ENCODE measurements at regions not wholly inside any gene's neighbourhood (a gene's known extent, or its start where the extent isn't known, plus 50 kb on each side); places are given as distances from the start of the nearest gene placed in this dataset.

DNA sequence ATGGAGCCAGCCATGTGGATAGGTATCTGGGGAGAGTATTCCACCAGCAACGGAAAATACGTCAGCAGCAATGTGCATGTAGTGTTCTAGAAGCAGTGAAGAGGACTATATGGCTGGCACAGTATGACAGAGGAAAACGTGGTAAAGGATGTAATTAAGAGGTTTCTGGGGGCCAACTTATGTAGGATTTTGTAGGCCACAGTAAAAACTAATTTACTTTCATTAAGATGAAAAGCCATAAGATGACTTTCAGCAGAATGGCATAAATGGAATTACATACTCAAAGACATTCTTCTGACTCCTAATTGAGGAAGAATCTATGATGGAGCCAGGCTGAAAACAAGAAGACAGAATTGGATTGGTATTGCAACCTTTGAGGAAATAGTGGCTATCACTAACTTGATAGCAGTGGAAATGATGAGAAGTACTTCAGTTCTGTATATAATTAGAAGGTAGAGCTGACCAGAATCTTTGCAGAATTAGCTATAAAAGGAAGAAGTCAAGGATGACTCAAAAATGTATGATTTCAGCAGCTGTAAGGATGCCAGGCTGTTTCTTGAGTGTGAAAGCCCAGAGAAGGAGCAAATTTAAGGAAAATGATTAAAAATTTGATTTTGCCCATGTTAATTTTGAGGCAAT, 156.7 kb downstream of the MBL2 start:
- Histone ChIP-seq H3K27me3 (replicated peaks in 1 of 2; ENCODE audit: control insufficient read depth in 2 of 2, extremely low read depth in 1 of 2, insufficient read depth in 2 of 2, low read length in 1 of 2) (no peaks in the 10 kb centered on the region), H3K27ac (ENCODE audit: low read length) (no peak overlapping the region), H3K4me3 (ENCODE audit: control insufficient read depth in 1 of 2, extremely low read depth in 1 of 2, low read length in 1 of 2) (no peak overlapping the region), H3K4me1 (ENCODE audit: control insufficient read depth in 1 of 2, extremely low read depth in 1 of 2, insufficient read depth in 2 of 2, low read length in 2 of 2) (no peaks in the 10 kb centered on the region), H3K9me3 (no peaks in the 10 kb centered on the region), H3K36me3 (ENCODE audit: control insufficient read depth in 2 of 2, extremely low read depth in 1 of 2, insufficient read depth in 1 of 2, low read length in 1 of 2) (no peaks in the 10 kb centered on the region)
- H3K4me3 Mint-ChIP-seq, result no peak overlapping the region
- 94% methylated on average over 2 of the region's 3 CpGs for WGBS (ENCODE audit: insufficient coverage)
- no peaks in the 10 kb centered on the region for H3K36me3 Mint-ChIP-seq
- H3K9me3 Mint-ChIP-seq, result peaks cover 0 to 5% (median 0%) of the 10 kb centered on the region in 3 donors
- POLR2A ChIA-PET, result no interaction called here
- H3K27ac Mint-ChIP-seq, result no peak overlapping the region
- H3K4me1 Mint-ChIP-seq, result no peaks in the 10 kb centered on the region
- no peaks in the 10 kb centered on the region for H3K27me3 Mint-ChIP-seq
- ATAC-seq (replicated peaks in 1 of 4) (no peak), DNase-seq (no peak)
- CTCF ChIA-PET, result no interaction called here

DNA sequence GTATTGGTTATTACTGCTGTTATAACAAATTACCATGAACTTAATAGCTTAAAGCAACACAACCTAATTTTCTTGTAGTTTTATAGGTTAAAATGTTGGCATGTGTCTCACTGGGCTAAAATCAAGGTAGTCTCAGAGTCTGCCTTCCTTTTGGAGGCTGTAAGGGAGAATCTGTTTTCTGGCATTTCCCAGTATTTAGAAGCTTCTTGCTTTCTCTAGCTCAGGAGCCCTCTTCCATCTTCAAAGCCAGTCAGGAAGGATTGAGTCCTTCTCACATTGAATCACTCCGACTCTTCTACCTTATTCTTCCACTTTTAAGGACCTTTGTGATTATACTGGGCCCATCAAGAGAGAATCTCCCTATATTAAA, 156.2 kb downstream of the MBL2 start:
- Histone ChIP-seq H3K4me1 (ENCODE audit: control insufficient read depth in 1 of 2, extremely low read depth in 1 of 2, insufficient read depth in 2 of 2, low read length in 2 of 2) (no peaks in the 10 kb centered on the region), H3K27ac (ENCODE audit: low read length) (no peak overlapping the region)
- CTCF ChIA-PET, result no interaction called here

GRCh38 chr10:52617346-52617745, 155.2 kb downstream of the MBL2 start:
- Mint-ChIP-seq H3K4me3 (no peak overlapping the region), H3K27me3 (no peaks in the 10 kb centered on the region), H3K36me3 (no peaks in the 10 kb centered on the region), H3K9me3 (peaks cover 0 to 5% (median 0%) of the 10 kb centered on the region in 3 donors), H3K27ac (no peak overlapping the region), H3K4me1 (no peaks in the 10 kb centered on the region)
- Histone ChIP-seq H3K36me3 (ENCODE audit: control insufficient read depth in 2 of 2, extremely low read depth in 1 of 2, insufficient read depth in 1 of 2, low read length in 1 of 2) (no peaks in the 10 kb centered on the region), H3K9me3 (no peaks in the 10 kb centered on the region), H3K27me3 (replicated peaks in 1 of 2; ENCODE audit: control insufficient read depth in 2 of 2, extremely low read depth in 1 of 2, insufficient read depth in 2 of 2, low read length in 1 of 2) (no peaks in the 10 kb centered on the region), H3K27ac (ENCODE audit: low read length) (no peak overlapping the region), H3K4me1 (ENCODE audit: control insufficient read depth in 1 of 2, extremely low read depth in 1 of 2, insufficient read depth in 2 of 2, low read length in 2 of 2) (no peaks in the 10 kb centered on the region), H3K4me3 (ENCODE audit: control insufficient read depth in 1 of 2, extremely low read depth in 1 of 2, low read length in 1 of 2) (no peak overlapping the region)
- ATAC-seq (replicated peaks in 1 of 4) (no peak), DNase-seq (no peak)
- no CpG with 5 or more reads among the region's 1 CpG for WGBS (ENCODE audit: insufficient coverage)
- POLR2A ChIA-PET, result interaction anchor here in 1 of 2 donors (0.6 kb wide), 1 partner anchor 83 kb away, joined by 3 read pairs; no protein-coding TSS in a partner anchor
- CTCF ChIA-PET, result no interaction called here

More for the DNA sequence above, 156.2 kb downstream of the MBL2 start:
- Histone ChIP-seq H3K27me3 (replicated peaks in 1 of 2; ENCODE audit: control insufficient read depth in 2 of 2, extremely low read depth in 1 of 2, insufficient read depth in 2 of 2, low read length in 1 of 2) (no peaks in the 10 kb centered on the region), H3K9me3 (no peaks in the 10 kb centered on the region), H3K36me3 (ENCODE audit: control insufficient read depth in 2 of 2, extremely low read depth in 1 of 2, insufficient read depth in 1 of 2, low read length in 1 of 2) (no peaks in the 10 kb centered on the region), H3K4me3 (ENCODE audit: control insufficient read depth in 1 of 2, extremely low read depth in 1 of 2, low read length in 1 of 2) (no peak overlapping the region)
- WGBS (ENCODE audit: insufficient coverage), result no CpG with 5 or more reads among the region's 1 CpG
- ATAC-seq (replicated peaks in 1 of 4), result no peak
- H3K27ac Mint-ChIP-seq, result no peak overlapping the region
- H3K4me3 Mint-ChIP-seq, result no peak overlapping the region
- H3K9me3 Mint-ChIP-seq, result peaks cover 0 to 5% (median 0%) of the 10 kb centered on the region in 3 donors
- H3K27me3 Mint-ChIP-seq, result no peaks in the 10 kb centered on the region
- no peak for DNase-seq
- no peaks in the 10 kb centered on the region for H3K36me3 Mint-ChIP-seq
- POLR2A ChIA-PET, result no interaction called here
- H3K4me1 Mint-ChIP-seq, result no peaks in the 10 kb centered on the region

DNA sequence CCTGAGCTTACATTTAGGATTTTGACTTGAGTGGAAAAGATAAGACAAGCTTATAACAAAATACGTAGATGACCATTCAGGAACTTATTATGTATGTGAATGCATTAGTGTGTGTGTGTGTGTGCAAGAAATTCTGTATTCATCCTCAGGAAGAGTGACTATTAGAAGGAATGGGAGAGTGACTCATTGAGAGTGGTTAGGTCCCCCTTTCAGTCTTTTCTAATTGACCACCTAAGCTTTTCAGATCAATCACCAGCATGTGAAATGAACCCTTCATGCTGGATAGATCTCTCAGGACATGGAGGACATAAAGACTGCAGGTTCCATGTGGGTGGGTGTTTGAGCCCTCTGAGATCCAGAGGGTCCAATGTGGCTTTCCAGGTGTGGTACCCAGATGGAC, 153.5 kb downstream of the MBL2 start:
- no peak overlapping the region for H3K4me3 Mint-ChIP-seq
- H3K36me3 Mint-ChIP-seq, result no peaks in the 10 kb centered on the region
- H3K27me3 ChIP-seq (replicated peaks in 1 of 2; ENCODE audit: control insufficient read depth in 2 of 2, extremely low read depth in 1 of 2, insufficient read depth in 2 of 2, low read length in 1 of 2), result no peaks in the 10 kb centered on the region
- H3K36me3 ChIP-seq (ENCODE audit: control insufficient read depth in 2 of 2, extremely low read depth in 1 of 2, insufficient read depth in 1 of 2, low read length in 1 of 2), result no peaks in the 10 kb centered on the region
- H3K9me3 ChIP-seq, result no peaks in the 10 kb centered on the region
- no peaks in the 10 kb centered on the region for H3K4me1 Mint-ChIP-seq
- DNase-seq (no peak), ATAC-seq (replicated peaks in 1 of 4) (no peak)
- H3K4me3 ChIP-seq (ENCODE audit: control insufficient read depth in 1 of 2, extremely low read depth in 1 of 2, low read length in 1 of 2), result no peak overlapping the region
- 100% methylated on average over 1 of the region's 1 CpG for whole genome bisulfite sequencing (ENCODE audit: insufficient coverage)
- no peaks in the 10 kb centered on the region for H3K27me3 Mint-ChIP-seq
- CTCF ChIA-PET, result no interaction called here
- H3K9me3 Mint-ChIP-seq, result peaks cover 0 to 5% (median 0%) of the 10 kb centered on the region in 3 donors
- POLR2A ChIA-PET, result no interaction called here
- no peaks in the 10 kb centered on the region for H3K4me1 ChIP-seq (ENCODE audit: control insufficient read depth in 1 of 2, extremely low read depth in 1 of 2, insufficient read depth in 2 of 2, low read length in 2 of 2)
- H3K27ac ChIP-seq (ENCODE audit: low read length), result no peak overlapping the region
- no peak overlapping the region for H3K27ac Mint-ChIP-seq

- no peak overlapping the region for H3K4me3 ChIP-seq (ENCODE audit: control insufficient read depth in 1 of 2, extremely low read depth in 1 of 2, low read length in 1 of 2)
- ATAC-seq (replicated peaks in 1 of 4) (no peak), DNase-seq (no peak)
- no peaks in the 10 kb centered on the region for H3K36me3 Mint-ChIP-seq
- H3K4me1 Mint-ChIP-seq, result no peaks in the 10 kb centered on the region
- H3K4me1 ChIP-seq (ENCODE audit: control insufficient read depth in 1 of 2, extremely low read depth in 1 of 2, insufficient read depth in 2 of 2, low read length in 2 of 2), result no peaks in the 10 kb centered on the region
- H3K9me3 Mint-ChIP-seq, result no peaks in the 10 kb centered on the region
- no peak overlapping the region for H3K4me3 Mint-ChIP-seq
- CTCF ChIA-PET, result no interaction called here
- H3K27ac Mint-ChIP-seq, result no peak overlapping the region
- H3K27me3 Mint-ChIP-seq, result no peaks in the 10 kb centered on the region
- H3K9me3 ChIP-seq, result no peaks in the 10 kb centered on the region
- WGBS (ENCODE audit: insufficient coverage), result no CpG with 5 or more reads among the region's 2 CpGs
- POLR2A ChIA-PET, result no interaction called here
- no peaks in the 10 kb centered on the region for H3K27me3 ChIP-seq (replicated peaks in 1 of 2; ENCODE audit: control insufficient read depth in 2 of 2, extremely low read depth in 1 of 2, insufficient read depth in 2 of 2, low read length in 1 of 2)
- H3K36me3 ChIP-seq (ENCODE audit: control insufficient read depth in 2 of 2, extremely low read depth in 1 of 2, insufficient read depth in 1 of 2, low read length in 1 of 2), result no peaks in the 10 kb centered on the region
- H3K27ac ChIP-seq (ENCODE audit: low read length), result no peak overlapping the region
Observed at GRCh38 chr10:52621635-52622079, 150.9 kb downstream of the MBL2 start.

- Mint-ChIP-seq H3K4me3 (no peak overlapping the region), H3K9me3 (no peaks in the 10 kb centered on the region), H3K36me3 (no peaks in the 10 kb centered on the region), H3K27me3 (no peaks in the 10 kb centered on the region), H3K27ac (no peak overlapping the region), H3K4me1 (no peaks in the 10 kb centered on the region)
- Histone ChIP-seq H3K27ac (ENCODE audit: low read length) (no peak overlapping the region), H3K27me3 (replicated peaks in 1 of 2; ENCODE audit: control insufficient read depth in 2 of 2, extremely low read depth in 1 of 2, insufficient read depth in 2 of 2, low read length in 1 of 2) (no peaks in the 10 kb centered on the region), H3K36me3 (ENCODE audit: control insufficient read depth in 2 of 2, extremely low read depth in 1 of 2, insufficient read depth in 1 of 2, low read length in 1 of 2) (no peaks in the 10 kb centered on the region), H3K9me3 (no peaks in the 10 kb centered on the region), H3K4me1 (ENCODE audit: control insufficient read depth in 1 of 2, extremely low read depth in 1 of 2, insufficient read depth in 2 of 2, low read length in 2 of 2) (no peaks in the 10 kb centered on the region), H3K4me3 (ENCODE audit: control insufficient read depth in 1 of 2, extremely low read depth in 1 of 2, low read length in 1 of 2) (no peak overlapping the region)
- DNase-seq, result no peak
- POLR2A ChIA-PET, result no interaction called here
- WGBS (ENCODE audit: insufficient coverage), result no CpG with 5 or more reads among the region's 2 CpGs
- no peak for ATAC-seq (replicated peaks in 1 of 4)
- CTCF ChIA-PET, result no interaction called here
Observed at GRCh38 chr10:52623761-52624160, 148.8 kb downstream of the MBL2 start.

GRCh38 chr10:52627279-52627678, 145.3 kb downstream of the MBL2 start:
- Mint-ChIP-seq H3K9me3 (peaks cover 0 to 4% (median 4%) of the 10 kb centered on the region in 3 donors), H3K4me1 (no peaks in the 10 kb centered on the region), H3K36me3 (no peaks in the 10 kb centered on the region), H3K4me3 (no peak overlapping the region), H3K27ac (no peak overlapping the region), H3K27me3 (no peaks in the 10 kb centered on the region)
- no peak overlapping the region for H3K4me3 ChIP-seq (ENCODE audit: control insufficient read depth in 1 of 2, extremely low read depth in 1 of 2, low read length in 1 of 2)
- no peak overlapping the region for H3K27ac ChIP-seq (ENCODE audit: low read length)
- H3K9me3 ChIP-seq, result no peaks in the 10 kb centered on the region
- no peaks in the 10 kb centered on the region for H3K4me1 ChIP-seq (ENCODE audit: control insufficient read depth in 1 of 2, extremely low read depth in 1 of 2, insufficient read depth in 2 of 2, low read length in 2 of 2)
- H3K36me3 ChIP-seq (ENCODE audit: control insufficient read depth in 2 of 2, extremely low read depth in 1 of 2, insufficient read depth in 1 of 2, low read length in 1 of 2), result no peaks in the 10 kb centered on the region
- ChIA-PET POLR2A (no interaction called here), CTCF (no interaction called here)
- H3K27me3 ChIP-seq (replicated peaks in 1 of 2; ENCODE audit: control insufficient read depth in 2 of 2, extremely low read depth in 1 of 2, insufficient read depth in 2 of 2, low read length in 1 of 2), result no peaks in the 10 kb centered on the region
- DNase-seq (no peak), ATAC-seq (replicated peaks in 1 of 4) (no peak)
